Motor neuron (in vitro differentiated cells): ENCODE measurements at regions not wholly inside any gene's neighbourhood (a gene's known extent, or its start where the extent isn't known, plus 50 kb on each side); places are given as distances from the start of the nearest gene placed in this dataset.

ENCODE experiments used
- ATAC-seq, 8 experiments: fragments of 200-7000 bp; cut with Tn5 transposase; replicated peaks in 6 of 8; 2 replicates each; pipeline ENCODE4 v1.8.0; 2021; ENCODE audit warnings: mild to moderate bottlenecking in 8 of 8, moderate library complexity in 8 of 8
- H3K27ac ChIP-seq, 2 donors: fragments of 250-450 bp; sonication (Bioruptor Pico); 2 replicates each; pipeline ENCODE4 v1.9.0; 2021; ENCODE audit warnings: antibody characterized with exemption in 2 of 2, mild to moderate bottlenecking in 2 of 2, moderate library complexity in 1 of 2
- H3K4me1 ChIP-seq, 2 donors: fragments of 250-450 bp; sonication (Bioruptor Pico); replicated peaks in 1 of 2; 2 replicates each; pipeline ENCODE4 v1.6.1; 2021; ENCODE audit warnings: antibody characterized with exemption in 2 of 2, mild to moderate bottlenecking in 2 of 2, moderate library complexity in 1 of 2
- H3K4me3 ChIP-seq, 5 donors: fragments of 250-450 bp; sonication (Bioruptor Pico); 2 replicates each; pipeline ENCODE4 v1.9.0; 2021; ENCODE audit warnings: antibody characterized with exemption in 5 of 5, mild to moderate bottlenecking in 5 of 5, moderate library complexity in 4 of 5
- WGBS, 10 experiments: fragments of 450-650 bp; shearing (Covaris generic); methylation state at CpG; one replicate each; pipeline ENCODE4 v1.0.0; 2022; 5-methylcytosine and 5-hydroxymethylcytosine counted together
- in situ Hi-C, 9 experiments: fragments of 400-800 bp; cut with MboI; loops; one replicate each; pipeline ENCODE4 v1.15.0; 2021; ENCODE audit warnings: low sequenced_read_pairs in 9 of 9, low pct_unique_long_range_greater_than_20kb in 2 of 9; ENCODE audit not compliant: unreplicated experiment in 9 of 9

DNA sequence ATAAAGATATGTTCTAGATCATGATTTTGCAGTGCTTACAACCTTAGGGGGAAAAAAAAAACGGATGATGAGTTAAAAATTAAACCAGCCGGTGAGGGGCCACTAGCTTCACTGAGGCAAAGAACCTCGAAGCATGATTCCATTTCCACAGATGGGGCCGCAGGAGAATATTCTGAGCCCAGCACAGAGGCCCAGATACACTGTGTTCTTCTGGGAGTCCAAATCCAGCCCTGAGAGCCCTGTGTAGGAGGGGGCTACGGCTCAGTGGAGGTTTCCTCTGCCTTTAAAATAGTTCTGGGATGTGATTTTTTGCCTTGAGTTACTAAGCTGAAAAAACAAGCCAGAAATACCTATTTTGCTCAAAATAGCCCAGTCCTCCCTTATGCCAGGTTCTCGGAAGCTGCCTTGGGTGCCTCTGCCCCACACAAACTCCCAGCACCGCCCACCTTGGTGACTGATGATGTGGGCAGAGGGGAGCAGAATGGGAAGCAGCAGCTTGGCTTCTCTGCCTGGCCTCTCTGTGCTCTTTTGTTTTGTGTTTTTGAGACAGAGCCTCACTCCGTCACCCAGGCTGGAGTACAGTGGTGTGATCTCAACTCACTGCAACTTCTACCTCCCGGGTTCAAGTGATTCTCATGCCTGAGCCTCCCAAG is 105.4 kb upstream of the BCL2L14 start:
- 50 to 87% (median 76%) methylated on average over 2 to 9 of the region's 9 CpGs for WGBS, 10 experiments

DNA sequence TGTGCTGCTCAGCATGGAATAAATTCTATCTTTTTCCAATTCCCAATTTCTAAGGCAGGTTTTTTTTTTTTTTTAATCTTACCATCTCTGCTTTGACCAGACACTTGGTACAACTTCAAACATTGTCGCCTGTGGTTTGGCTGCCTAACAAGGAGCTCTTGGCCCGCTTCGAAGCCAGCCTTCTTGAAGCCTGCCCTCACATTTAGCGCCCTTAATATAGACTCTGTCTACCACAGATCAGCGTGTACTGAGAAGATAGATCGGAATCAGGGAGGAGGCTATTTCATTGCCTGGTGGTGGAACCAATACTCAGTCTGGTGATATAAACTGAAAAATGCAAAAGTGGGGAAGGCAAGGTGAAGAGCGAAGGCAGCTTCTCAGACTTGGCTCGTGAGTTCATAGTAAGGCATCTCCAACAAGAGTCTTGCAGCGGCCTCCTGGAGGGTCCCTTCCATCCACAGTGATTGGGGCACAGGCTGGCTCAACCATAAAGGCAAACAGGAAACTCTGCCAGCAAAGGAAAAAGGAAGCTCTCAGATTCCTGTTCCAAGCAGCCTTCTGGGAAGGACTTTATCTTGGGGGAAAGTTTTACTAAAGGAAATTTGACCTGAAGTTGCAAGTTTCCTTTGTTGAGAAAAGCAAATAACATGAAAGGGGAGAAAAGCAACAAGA is 103.2 kb upstream of the BCL2L14 start:
- Histone ChIP-seq H3K4me1 (peaks cover 0 to 11% of the 10 kb centered on the region in 2 donors), H3K27ac (no peak overlapping the region), H3K4me3 (no peak overlapping the region)
- WGBS, 10 experiments, result 55 to 100% (median 90%) methylated on average over 1 to 8 of the region's 9 CpGs; no CpG with 5 or more reads in 2 of the 10 experiments
- in situ Hi-C loops, result no loop called here
- no peak for ATAC-seq

More for the DNA sequence above, 105.4 kb upstream of the BCL2L14 start:
- ATAC-seq, result no peak
- in situ Hi-C loops, result no loop called here
- H3K4me3 ChIP-seq, result no peak overlapping the region
- H3K27ac ChIP-seq, result no peak overlapping the region
- peaks cover 0 to 11% of the 10 kb centered on the region in 2 donors for H3K4me1 ChIP-seq

DNA sequence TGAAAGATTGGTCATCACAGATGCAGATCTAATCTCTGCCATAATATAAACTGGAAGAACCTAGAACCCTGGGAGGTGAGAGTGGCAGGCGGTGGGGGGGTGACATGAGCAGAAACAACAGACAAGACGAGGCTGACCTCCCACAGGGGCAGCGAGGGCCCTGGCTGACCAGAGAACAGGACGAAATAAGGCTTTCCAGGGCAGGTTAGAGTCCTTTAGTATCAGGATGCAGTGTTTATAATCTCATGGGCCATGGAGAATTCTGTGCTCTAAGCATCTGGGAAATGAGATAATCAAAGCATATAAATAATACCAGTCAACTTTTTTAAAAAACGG is 102.7 kb upstream of the BCL2L14 start:
- 49 to 96% (median 67%) methylated on average over 2 to 4 of the region's 5 CpGs; no CpG with 5 or more reads in 1 of the 10 experiments for WGBS, 10 experiments
- Histone ChIP-seq H3K27ac (no peak overlapping the region), H3K4me3 (no peak overlapping the region), H3K4me1 (peaks cover 0 to 11% of the 10 kb centered on the region in 2 donors)
- ATAC-seq, result no peak
- in situ Hi-C loops, result no loop called here

DNA sequence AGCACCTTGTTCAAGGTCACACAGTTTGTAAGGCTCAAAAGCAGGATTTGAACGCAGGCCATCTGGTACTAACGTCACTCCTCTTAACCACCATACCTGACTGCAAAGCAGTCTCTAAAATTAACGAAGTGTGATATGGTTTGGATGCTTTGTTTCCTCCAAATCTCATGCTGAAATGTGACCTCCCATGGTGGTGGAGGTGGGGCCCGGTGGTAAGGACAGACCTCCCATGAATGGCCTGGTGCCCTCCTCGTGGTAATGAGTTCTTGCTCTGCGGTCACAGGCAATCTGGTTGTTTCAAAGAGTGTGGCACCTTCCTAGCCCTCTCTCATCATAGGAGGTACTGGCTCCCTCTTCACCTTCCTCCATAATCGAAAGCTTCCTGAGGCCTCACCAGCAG is 102.2 kb upstream of the BCL2L14 start:
- 80 to 93% (median 89%) methylated on average over 1 to 7 of the region's 7 CpGs; no CpG with 5 or more reads in 4 of the 10 experiments for WGBS, 10 experiments
- in situ Hi-C loops, result no loop called here
- no peak for ATAC-seq
- Histone ChIP-seq H3K4me1 (peaks cover 2 to 11% of the 10 kb centered on the region in 2 donors), H3K4me3 (no peak overlapping the region), H3K27ac (no peak overlapping the region)

DNA sequence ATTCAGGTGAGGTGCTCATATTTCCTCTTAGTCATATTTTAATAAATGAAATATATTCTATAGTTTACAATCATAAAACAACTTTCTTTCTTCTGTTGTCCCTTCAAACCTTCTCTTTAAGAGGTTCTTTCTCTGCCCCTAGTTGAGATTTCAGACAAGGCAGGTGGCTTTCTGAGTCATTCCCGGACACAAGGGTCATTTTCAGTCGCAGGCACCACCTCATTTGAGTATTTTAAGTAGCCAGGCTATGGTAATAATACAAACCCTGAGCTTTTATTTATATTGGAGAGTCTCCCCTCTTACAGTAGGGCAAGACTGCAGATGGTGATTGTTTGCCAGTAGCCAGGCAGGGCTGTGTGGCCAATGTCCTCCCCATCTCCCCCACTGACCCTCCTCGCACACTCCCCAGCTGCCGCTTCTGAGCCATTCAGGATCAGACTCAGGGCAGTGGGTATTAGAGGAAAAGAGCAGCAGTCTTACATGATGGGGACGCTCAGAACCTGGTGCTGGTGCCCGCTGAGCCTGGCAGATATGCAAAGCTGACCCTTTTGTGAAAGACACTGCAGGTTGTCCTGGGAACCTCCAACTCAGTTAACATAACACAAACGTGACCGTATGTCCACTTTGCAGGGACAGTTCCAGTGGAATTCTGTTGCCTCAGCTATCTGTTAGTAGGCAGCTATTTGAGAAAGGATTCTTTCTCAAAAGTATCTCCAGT is 101.1 kb upstream of the BCL2L14 start:
- Histone ChIP-seq H3K4me3 (no peak overlapping the region), H3K27ac (no peak overlapping the region), H3K4me1 (peaks cover 2 to 11% of the 10 kb centered on the region in 2 donors)
- WGBS, 10 experiments, result 34 to 73% (median 41%) methylated on average over 2 to 6 of the region's 8 CpGs; no CpG with 5 or more reads in 1 of the 10 experiments
- in situ Hi-C loops, result no loop called here
- ATAC-seq, result peak in 4 of 8 experiments; percentile 18 to 86 (median 44)

DNA sequence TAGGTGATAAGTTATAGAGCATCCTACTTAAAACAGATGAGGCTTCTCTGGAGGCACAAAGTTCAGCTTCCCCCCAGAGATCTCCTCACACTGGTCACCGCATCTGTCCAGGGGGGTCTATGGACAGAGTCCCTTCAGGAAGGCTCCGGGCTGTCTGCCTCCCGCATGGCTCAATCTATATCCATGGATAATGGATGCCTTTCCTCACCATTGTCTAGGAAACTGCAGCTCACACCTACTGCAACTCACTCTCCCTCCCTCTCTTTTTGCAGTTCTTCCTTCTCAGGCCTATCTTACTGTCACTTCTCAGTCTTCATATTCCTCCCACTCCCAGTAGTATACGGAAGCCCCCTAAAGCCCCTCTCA is 100.6 kb upstream of the BCL2L14 start:
- H3K4me3 ChIP-seq, result no peak overlapping the region
- WGBS, 10 experiments, result 0 to 100% (median 40%) methylated on average over 1 to 4 of the region's 4 CpGs; no CpG with 5 or more reads in 4 of the 10 experiments
- no peak overlapping the region for H3K27ac ChIP-seq
- in situ Hi-C loops, result no loop called here
- ATAC-seq, result peak in 4 of 8 experiments; percentile 25 to 86 (median 41)
- H3K4me1 ChIP-seq, result peaks cover 2 to 11% of the 10 kb centered on the region in 2 donors

DNA sequence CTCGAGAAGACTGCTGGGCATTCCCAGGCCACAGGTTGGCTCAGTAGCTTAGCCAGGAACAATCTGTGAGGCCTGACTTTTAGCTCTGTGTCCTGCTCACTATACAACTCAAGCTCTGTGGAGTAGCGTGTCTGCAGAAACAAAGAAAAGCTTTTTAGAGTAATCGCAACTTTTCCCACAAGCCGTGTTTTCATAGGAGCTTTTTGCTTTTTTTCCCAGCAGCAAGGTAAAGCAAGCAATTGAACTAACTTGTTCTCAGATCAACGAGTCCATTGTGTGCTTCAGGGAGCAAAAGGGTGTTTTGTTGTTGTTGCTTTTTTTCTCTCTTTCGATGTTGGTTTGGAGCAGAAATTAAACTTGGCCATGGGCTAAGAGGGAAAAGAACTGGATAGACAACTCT is 97.3 kb upstream of the BCL2L14 start:
- in situ Hi-C loops, result no loop called here
- Histone ChIP-seq H3K27ac (no peak overlapping the region), H3K4me1 (peaks cover 2 to 11% of the 10 kb centered on the region in 2 donors), H3K4me3 (no peak overlapping the region)
- WGBS, 10 experiments, result 25 to 77% (median 60%) methylated on average over 1 to 6 of the region's 6 CpGs; no CpG with 5 or more reads in 1 of the 10 experiments
- ATAC-seq, result no peak

DNA sequence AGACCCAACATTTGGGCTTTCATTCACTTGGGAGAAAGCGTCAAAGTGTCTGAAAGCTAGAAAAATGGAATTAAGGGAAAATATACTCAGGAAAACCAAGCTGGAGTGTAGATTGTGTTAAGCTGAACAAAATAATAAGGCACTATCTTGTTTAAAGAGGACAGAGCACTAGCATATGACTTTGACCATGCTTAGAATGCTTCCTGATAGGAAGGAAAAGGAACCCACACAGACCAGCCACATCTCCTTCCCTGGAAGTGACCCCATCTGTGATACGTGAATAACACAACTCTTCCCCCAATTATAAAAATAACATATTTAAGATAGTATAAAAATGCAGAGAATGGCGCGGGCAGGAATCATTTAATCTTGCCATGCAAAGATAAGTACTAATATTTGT is 94.7 kb upstream of the BCL2L14 start:
- H3K4me3 ChIP-seq, result no peak overlapping the region
- no peak overlapping the region for H3K27ac ChIP-seq
- ATAC-seq, result no peak
- 40 to 100% (median 71%) methylated on average over 1 to 4 of the region's 4 CpGs; no CpG with 5 or more reads in 1 of the 10 experiments for WGBS, 10 experiments
- in situ Hi-C loops, result no loop called here
- peaks cover 0 to 2% of the 10 kb centered on the region in 2 donors for H3K4me1 ChIP-seq

DNA sequence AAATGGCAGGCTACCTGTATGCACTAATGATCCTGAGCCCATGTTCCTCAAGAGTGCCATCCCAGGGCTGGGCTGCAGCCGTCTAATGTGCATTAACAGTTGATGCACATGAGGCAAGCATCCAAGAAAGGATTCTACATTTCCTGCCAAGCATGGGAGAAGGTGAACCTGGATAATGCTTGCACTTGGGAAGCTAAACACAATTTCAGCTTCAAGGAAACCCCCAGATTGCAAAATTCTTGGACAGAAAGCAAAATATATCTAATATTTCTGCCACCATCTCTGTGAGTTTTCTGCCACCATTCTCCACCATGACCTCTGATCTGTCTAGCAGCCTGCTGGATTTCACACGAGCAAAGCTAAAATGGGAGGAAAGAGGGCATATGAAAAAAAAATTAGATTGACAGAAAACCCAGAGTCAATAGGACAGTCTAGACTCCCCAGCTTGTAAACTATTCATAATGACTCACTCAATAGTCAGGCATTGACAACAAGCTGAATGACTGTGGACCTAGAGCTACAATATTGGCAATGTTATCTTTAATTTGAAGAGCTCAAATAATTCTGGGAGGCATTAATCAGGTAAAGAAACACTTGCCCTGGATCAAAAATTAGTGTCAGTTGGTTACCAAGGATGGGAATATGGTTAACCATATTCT is 91.9 kb upstream of the BCL2L14 start:
- Histone ChIP-seq H3K4me1 (no peaks in the 10 kb centered on the region), H3K27ac (no peak overlapping the region), H3K4me3 (no peak overlapping the region)
- ATAC-seq, result peak in 2 of 8 experiments; percentile 56 to 61
- WGBS, 10 experiments, result 25 to 86% (median 66%) methylated on average over 1 to 2 of the region's 2 CpGs; no CpG with 5 or more reads in 2 of the 10 experiments
- in situ Hi-C loops, result no loop called here

DNA sequence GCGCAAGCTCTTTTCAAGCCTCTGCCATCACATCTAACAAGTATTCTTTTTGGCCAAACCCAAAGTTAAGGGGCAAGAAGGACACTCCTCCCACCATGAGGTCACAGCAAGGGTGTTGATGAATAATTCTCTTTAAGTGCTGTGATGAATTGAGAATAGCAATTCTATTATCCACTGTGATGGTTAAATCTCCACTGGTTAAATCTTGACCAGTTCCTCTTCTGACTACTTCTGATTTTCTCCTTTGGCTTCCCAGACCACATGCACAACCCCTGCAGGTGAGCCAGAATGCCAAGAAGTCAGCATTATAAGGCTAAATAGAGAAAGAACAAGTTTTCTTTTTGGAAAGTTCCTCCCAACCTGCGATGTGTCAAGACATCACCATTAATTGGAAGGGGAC is 90.6 kb upstream of the BCL2L14 start:
- no peak overlapping the region for H3K4me3 ChIP-seq
- 88 to 100% (median 100%) methylated on average over 1 to 2 of the region's 2 CpGs; no CpG with 5 or more reads in 3 of the 10 experiments for WGBS, 10 experiments
- peak in 1 of 8 experiments; percentile 20 for ATAC-seq
- H3K27ac ChIP-seq, result no peak overlapping the region
- no peaks in the 10 kb centered on the region for H3K4me1 ChIP-seq
- in situ Hi-C loops, result no loop called here

DNA sequence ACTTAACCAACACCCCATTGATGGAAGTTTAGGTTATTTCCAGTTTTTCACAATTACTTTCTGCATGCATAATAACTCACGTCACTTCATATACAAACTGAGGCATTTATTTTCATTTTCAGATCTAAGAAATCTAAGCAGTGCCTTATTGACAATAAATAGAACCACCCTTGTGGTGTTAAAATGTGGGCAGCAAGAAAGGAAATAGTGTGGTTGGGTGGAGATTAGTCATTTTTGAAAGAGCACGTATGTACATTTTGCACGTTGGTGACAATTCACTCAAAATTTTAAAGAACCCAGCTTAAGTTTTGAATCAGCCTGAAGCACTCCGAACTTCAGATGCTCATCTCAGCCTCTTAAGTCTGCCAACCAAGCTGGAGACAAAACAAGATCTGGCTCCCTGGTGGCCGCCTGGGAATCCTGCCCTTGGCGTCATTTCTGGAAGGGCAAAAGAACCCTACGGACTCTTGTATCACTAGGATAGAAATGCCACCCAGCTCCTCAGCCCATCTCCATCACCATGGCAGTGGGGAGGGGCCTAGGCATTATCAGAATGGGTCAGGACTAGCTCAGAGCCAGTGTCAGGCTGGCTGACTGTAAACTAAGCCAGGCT is 89.5 kb upstream of the BCL2L14 start:
- in situ Hi-C loops, result no loop called here
- ATAC-seq, result peak in 3 of 8 experiments; percentile 23 to 78 (median 78)
- no peaks in the 10 kb centered on the region for H3K4me1 ChIP-seq
- WGBS, 10 experiments, result 0 to 100% (median 89%) methylated on average over 1 to 7 of the region's 7 CpGs
- H3K27ac ChIP-seq, result no peak overlapping the region
- H3K4me3 ChIP-seq, result no peak overlapping the region

DNA sequence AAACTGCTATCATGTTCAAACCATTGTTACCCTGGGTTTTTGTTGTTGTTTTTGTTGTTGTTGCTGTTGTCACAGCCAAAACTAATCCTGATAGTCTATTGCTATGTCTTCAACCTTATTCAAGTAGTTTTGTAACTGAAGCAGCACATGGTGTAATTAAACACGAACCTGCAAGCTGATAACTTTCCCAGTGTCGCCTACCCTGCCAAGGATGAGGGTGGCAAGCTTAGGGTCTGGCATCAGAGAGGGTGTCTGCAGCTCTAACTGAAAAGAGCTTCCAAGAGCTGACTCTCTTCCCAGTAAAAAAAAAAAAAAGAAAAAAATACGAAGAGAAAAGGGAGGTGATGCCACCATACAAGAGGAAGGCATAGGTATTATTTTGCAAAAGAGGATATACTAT is 86.3 kb upstream of the BCL2L14 start:
- H3K4me3 ChIP-seq, result no peak overlapping the region
- in situ Hi-C loops, result no loop called here
- H3K4me1 ChIP-seq, result no peaks in the 10 kb centered on the region
- no peak overlapping the region for H3K27ac ChIP-seq
- WGBS, 10 experiments, result 13 to 100% (median 75%) methylated on average over 1 to 3 of the region's 3 CpGs; no CpG with 5 or more reads in 2 of the 10 experiments
- ATAC-seq, result no peak
